Urinary bladder (tissue), 3 donors: ENCODE measurements at regions not wholly inside any gene's neighbourhood (a gene's known extent, or its start where the extent isn't known, plus 50 kb on each side); places are given as distances from the start of the nearest gene placed in this dataset.

Experiments
- DNase-seq: peaks from one replicate; pipeline ENCODE4 v3.0.0-alpha.2; 2015; ENCODE audit errors: extremely low spot score
- H3K27ac ChIP-seq: one replicate; pipeline ENCODE4 v1.5.1; 2013; ENCODE audit warnings: low read depth, mild to moderate bottlenecking, moderate library complexity
- H3K36me3 ChIP-seq: one replicate; pipeline ENCODE4 v1.6.1; 2013; ENCODE audit warnings: mild to moderate bottlenecking, moderate library complexity; ENCODE audit not compliant: insufficient read depth
- H3K4me1 ChIP-seq: one replicate; pipeline ENCODE4 v1.6.1; 2013; ENCODE audit warnings: mild to moderate bottlenecking, moderate library complexity; ENCODE audit not compliant: insufficient read depth
- H3K4me3 ChIP-seq: one replicate; pipeline ENCODE4 v1.5.1; 2013; ENCODE audit warnings: low read depth, low read length
- WGBS: extraction: QIAGEN DNeasy Blood & Tissue Kit; methylation state at CpG from one replicate; pipeline ENCODE4 v1.1.7; 2013; 5-methylcytosine and 5-hydroxymethylcytosine counted together
- donor health status: healthy with polysubstance abuse.
- donor health status: healthy.

- H3K4me3 ChIP-seq = no peak overlapping the region
- 97% methylated on average over 5 of the region's 5 CpGs for WGBS
- no peaks in the 10 kb centered on the region for H3K4me1 ChIP-seq
- no peaks in the 10 kb centered on the region for H3K36me3 ChIP-seq
- H3K27ac ChIP-seq = no peak overlapping the region
- DNase-seq = no peak
Observed at GRCh38 chr10:21280037-21280436, 245.4 kb downstream of the SKIDA1 start.

GRCh38 chr10:21279217-21279575 lies 246.3 kb downstream of the SKIDA1 start:
- Histone ChIP-seq H3K36me3 (no peaks in the 10 kb centered on the region), H3K27ac (no peak overlapping the region), H3K4me3 (no peak overlapping the region), H3K4me1 (no peaks in the 10 kb centered on the region)
- no peak for DNase-seq
- WGBS = 84% methylated on average over 3 of the region's 3 CpGs

- 38% methylated on average over 8 of the region's 8 CpGs for WGBS
- Histone ChIP-seq H3K4me1 (no peaks in the 10 kb centered on the region), H3K27ac (no peak overlapping the region), H3K36me3 (no peaks in the 10 kb centered on the region), H3K4me3 (no peak overlapping the region)
- peak; percentile 68 for DNase-seq
Observed at GRCh38 chr10:21278491-21279216, 246.8 kb downstream of the SKIDA1 start.

- 94% methylated on average over 3 of the region's 3 CpGs for WGBS
- Histone ChIP-seq H3K4me1 (no peaks in the 10 kb centered on the region), H3K27ac (no peak overlapping the region), H3K4me3 (no peak overlapping the region), H3K36me3 (no peaks in the 10 kb centered on the region)
- no peak for DNase-seq
Observed at GRCh38 chr10:21273400-21273968, 252.0 kb downstream of the SKIDA1 start.

GRCh38 chr10:21272643-21273399 lies 252.7 kb downstream of the SKIDA1 start:
- Histone ChIP-seq H3K4me1 (no peaks in the 10 kb centered on the region), H3K36me3 (no peaks in the 10 kb centered on the region), H3K4me3 (no peak overlapping the region), H3K27ac (no peak overlapping the region)
- WGBS = 81% methylated on average over 4 of the region's 4 CpGs
- no peak for DNase-seq

- 97% methylated on average over 3 of the region's 3 CpGs for WGBS
Observed at GRCh38 chr10:21270976-21271375, 254.5 kb downstream of the SKIDA1 start.

GRCh38 chr10:21269289-21269688 lies 256.2 kb downstream of the SKIDA1 start:
- no peak for DNase-seq
- H3K4me3 ChIP-seq = no peak overlapping the region
- H3K4me1 ChIP-seq = no peaks in the 10 kb centered on the region
- H3K36me3 ChIP-seq = no peaks in the 10 kb centered on the region
- WGBS = 86% methylated on average over 5 of the region's 5 CpGs
- H3K27ac ChIP-seq = no peak overlapping the region

More at GRCh38 chr10:21270976-21271375, 254.5 kb downstream of the SKIDA1 start:
- no peak for DNase-seq
- H3K4me3 ChIP-seq = no peak overlapping the region
- no peaks in the 10 kb centered on the region for H3K4me1 ChIP-seq
- H3K36me3 ChIP-seq = no peaks in the 10 kb centered on the region
- H3K27ac ChIP-seq = no peak overlapping the region

GRCh38 chr10:21265622-21266021 lies 259.9 kb downstream of the SKIDA1 start:
- no peak overlapping the region for H3K27ac ChIP-seq
- no peak for DNase-seq
- H3K4me3 ChIP-seq = no peak overlapping the region
- WGBS = 74% methylated on average over 3 of the region's 3 CpGs
- no peaks in the 10 kb centered on the region for H3K36me3 ChIP-seq
- H3K4me1 ChIP-seq = no peaks in the 10 kb centered on the region

- 93% methylated on average over 2 of the region's 2 CpGs for WGBS
- H3K4me3 ChIP-seq = no peak overlapping the region
- no peak for DNase-seq
- H3K27ac ChIP-seq = no peak overlapping the region
- H3K36me3 ChIP-seq = no peaks in the 10 kb centered on the region
- no peaks in the 10 kb centered on the region for H3K4me1 ChIP-seq
Observed at GRCh38 chr10:21264271-21264670, 261.2 kb downstream of the SKIDA1 start.

GRCh38 chr10:21263839-21264238 lies 261.6 kb downstream of the SKIDA1 start:
- no peak for DNase-seq
- Histone ChIP-seq H3K27ac (no peak overlapping the region), H3K4me3 (no peak overlapping the region), H3K36me3 (no peaks in the 10 kb centered on the region), H3K4me1 (no peaks in the 10 kb centered on the region)
- 91% methylated on average over 3 of the region's 3 CpGs for WGBS

GRCh38 chr10:21263263-21263803 lies 262.1 kb downstream of the SKIDA1 start:
- Histone ChIP-seq H3K27ac (no peak overlapping the region), H3K36me3 (no peaks in the 10 kb centered on the region), H3K4me1 (no peaks in the 10 kb centered on the region), H3K4me3 (no peak overlapping the region)
- no peak for DNase-seq
- 81% methylated on average over 12 of the region's 12 CpGs for WGBS

GRCh38 chr10:21261842-21262294 lies 263.6 kb downstream of the SKIDA1 start:
- WGBS = 75% methylated on average over 15 of the region's 15 CpGs
- H3K4me3 ChIP-seq = no peak overlapping the region
- DNase-seq = no peak

GRCh38 chr10:21260506-21261149 lies 264.9 kb downstream of the SKIDA1 start:
- no peak overlapping the region for H3K27ac ChIP-seq
- 63% methylated on average over 11 of the region's 11 CpGs for WGBS
- H3K4me3 ChIP-seq = no peak overlapping the region
- no peaks in the 10 kb centered on the region for H3K4me1 ChIP-seq
- no peaks in the 10 kb centered on the region for H3K36me3 ChIP-seq
- DNase-seq = no peak

More at GRCh38 chr10:21261842-21262294, 263.6 kb downstream of the SKIDA1 start:
- Histone ChIP-seq H3K27ac (no peak overlapping the region), H3K4me1 (no peaks in the 10 kb centered on the region), H3K36me3 (no peaks in the 10 kb centered on the region)
